Mesothelial cell of epicardium (in vitro differentiated cells): ENCODE measurements at regions not wholly inside any gene's neighbourhood (a gene's known extent, or its start where the extent isn't known, plus 50 kb on each side); places are given as distances from the start of the nearest gene placed in this dataset.
A peak's percentile ranks its signal among the peaks of the same experiment; 100 is the strongest.

ENCODE experiments used
- DNase-seq, 2 experiments: peaks; one replicate each; pipeline ENCODE4 v3.0.0; 2021; ENCODE audit warnings: low spot score in 2 of 2; ENCODE audit not compliant: unreplicated experiment in 2 of 2
- H3K27ac Mint-ChIP-seq: 2 replicates; pipeline ENCODE4 v1.8.0; 2021; ENCODE audit warnings: mixed read lengths
- H3K27me3 Mint-ChIP-seq: 2 replicates; pipeline ENCODE4 v1.8.0; 2021; ENCODE audit warnings: low read depth, mixed read lengths
- H3K36me3 Mint-ChIP-seq: 2 replicates; pipeline ENCODE4 v1.8.0; 2021; ENCODE audit warnings: mixed read lengths
- H3K4me1 Mint-ChIP-seq: 2 replicates; pipeline ENCODE4 v1.8.0; 2021; ENCODE audit warnings: mixed read lengths
- H3K4me3 Mint-ChIP-seq: 2 replicates; pipeline ENCODE4 v1.8.0; 2021; ENCODE audit warnings: mild to moderate bottlenecking, moderate library complexity, mixed read lengths
- H3K9me3 Mint-ChIP-seq: 2 replicates; pipeline ENCODE4 v1.8.0; 2021; ENCODE audit warnings: mixed read lengths
- CTCF ChIP-seq: fragments of 200-600 bp; sonication (generic); IDR thresholded peaks from one replicate; pipeline ENCODE4 v1.5.0; 2021; ENCODE audit warnings: antibody characterized with exemption; ENCODE audit not compliant: unreplicated experiment

- Mint-ChIP-seq H3K27ac (no peak overlapping the region), H3K4me1 (peaks cover 20% of the 10 kb centered on the region), H3K9me3 (peaks cover 6% of the 10 kb centered on the region), H3K36me3 (no peaks in the 10 kb centered on the region), H3K27me3 (no peaks in the 10 kb centered on the region), H3K4me3 (no peak overlapping the region)
- DNase-seq = no peak
- no peak for TF ChIP-seq CTCF
Observed at GRCh38 chr1:232307296-232308017, 322.5 kb downstream of the SIPA1L2 start.

GRCh38 chr1:232306269-232306961, 323.5 kb downstream of the SIPA1L2 start:
- Mint-ChIP-seq H3K4me1 (peaks cover 22% of the 10 kb centered on the region), H3K27me3 (no peaks in the 10 kb centered on the region)
- no peak for DNase-seq

GRCh38 chr1:232305050-232305449, 324.9 kb downstream of the SIPA1L2 start:
- DNase-seq = no peak
- Mint-ChIP-seq H3K27me3 (no peaks in the 10 kb centered on the region), H3K27ac (no peak overlapping the region), H3K4me3 (no peak overlapping the region), H3K4me1 (peaks cover 31% of the 10 kb centered on the region), H3K9me3 (no peaks in the 10 kb centered on the region), H3K36me3 (no peaks in the 10 kb centered on the region)
- TF ChIP-seq CTCF = no peak

More at GRCh38 chr1:232306269-232306961, 323.5 kb downstream of the SIPA1L2 start:
- no peaks in the 10 kb centered on the region for H3K9me3 Mint-ChIP-seq
- H3K36me3 Mint-ChIP-seq = no peaks in the 10 kb centered on the region
- H3K27ac Mint-ChIP-seq = peak overlapping the region; percentile 2
- TF ChIP-seq CTCF = no peak
- no peak overlapping the region for H3K4me3 Mint-ChIP-seq

GRCh38 chr1:232303222-232303620, 326.7 kb downstream of the SIPA1L2 start:
- Mint-ChIP-seq H3K36me3 (no peaks in the 10 kb centered on the region), H3K4me1 (peaks cover 31% of the 10 kb centered on the region), H3K9me3 (no peaks in the 10 kb centered on the region), H3K27ac (no peak overlapping the region), H3K4me3 (no peak overlapping the region), H3K27me3 (peaks cover 4% of the 10 kb centered on the region)
- no peak for DNase-seq
- no peak for TF ChIP-seq CTCF

- TF ChIP-seq CTCF = no peak
- no peaks in the 10 kb centered on the region for H3K36me3 Mint-ChIP-seq
Observed at GRCh38 chr1:232302376-232303221, 327.3 kb downstream of the SIPA1L2 start.

More at GRCh38 chr1:232302376-232303221, 327.3 kb downstream of the SIPA1L2 start:
- Mint-ChIP-seq H3K4me1 (peaks cover 31% of the 10 kb centered on the region), H3K27me3 (peaks cover 4% of the 10 kb centered on the region), H3K4me3 (no peak overlapping the region), H3K9me3 (no peaks in the 10 kb centered on the region), H3K27ac (no peak overlapping the region)
- DNase-seq = no peak
